ENCODE measurements at regions not wholly inside any gene's neighbourhood (a gene's known extent, or its start where the extent isn't known, plus 50 kb on each side); places are given as distances from the start of the nearest gene placed in this dataset.
A peak's percentile ranks its signal among the peaks of the same experiment; 100 is the strongest.

DNA sequence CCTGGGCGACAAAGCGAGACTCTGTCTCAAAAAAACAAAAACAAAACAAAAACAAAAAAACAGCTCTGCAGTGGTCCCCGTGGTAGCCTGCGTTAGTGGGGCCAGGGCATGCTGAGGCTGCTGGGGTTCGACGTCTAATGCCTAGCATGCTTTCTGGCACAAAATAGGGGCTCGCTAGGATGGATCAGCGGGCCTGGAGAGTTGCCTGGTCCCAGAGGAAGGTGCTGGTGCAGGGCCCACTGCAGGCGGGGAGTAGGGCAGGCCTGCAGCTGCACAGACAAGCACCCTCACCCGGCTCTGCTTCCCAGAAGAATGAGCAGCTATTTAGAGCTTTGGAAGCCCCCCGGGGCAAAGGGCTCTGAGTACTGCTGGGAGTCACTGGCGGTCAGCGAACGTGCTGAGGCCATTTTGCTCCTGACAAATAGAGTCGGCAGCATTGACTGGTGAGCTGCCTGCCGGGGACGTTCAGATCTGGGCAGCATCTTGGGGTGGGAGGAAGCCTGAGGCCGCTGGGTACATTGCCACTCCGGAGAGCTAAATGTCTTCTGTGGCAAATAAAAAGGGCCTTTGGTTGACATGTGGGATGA is 126.7 kb downstream of the OLFM1 start:
- intact Hi-C loops (cut with DNase I; ENCODE audit: low total_unique reads): no loop called here
- Histone ChIP-seq H3K4me1 (no peaks in the 10 kb centered on the region), H3K27me3 (no peaks in the 10 kb centered on the region), H3K4me3 (no peak overlapping the region), H3K9me3 (no peaks in the 10 kb centered on the region), H3K36me3 (ENCODE audit: low read depth, missing control alignments) (no peaks in the 10 kb centered on the region), H3K27ac (no peak overlapping the region)
- 77 to 89% methylated on average over 10 to 19 of the region's 19 CpGs for WGBS, 2 donors
- DNase-seq: no peak
- TF ChIP-seq, protein P1, sequence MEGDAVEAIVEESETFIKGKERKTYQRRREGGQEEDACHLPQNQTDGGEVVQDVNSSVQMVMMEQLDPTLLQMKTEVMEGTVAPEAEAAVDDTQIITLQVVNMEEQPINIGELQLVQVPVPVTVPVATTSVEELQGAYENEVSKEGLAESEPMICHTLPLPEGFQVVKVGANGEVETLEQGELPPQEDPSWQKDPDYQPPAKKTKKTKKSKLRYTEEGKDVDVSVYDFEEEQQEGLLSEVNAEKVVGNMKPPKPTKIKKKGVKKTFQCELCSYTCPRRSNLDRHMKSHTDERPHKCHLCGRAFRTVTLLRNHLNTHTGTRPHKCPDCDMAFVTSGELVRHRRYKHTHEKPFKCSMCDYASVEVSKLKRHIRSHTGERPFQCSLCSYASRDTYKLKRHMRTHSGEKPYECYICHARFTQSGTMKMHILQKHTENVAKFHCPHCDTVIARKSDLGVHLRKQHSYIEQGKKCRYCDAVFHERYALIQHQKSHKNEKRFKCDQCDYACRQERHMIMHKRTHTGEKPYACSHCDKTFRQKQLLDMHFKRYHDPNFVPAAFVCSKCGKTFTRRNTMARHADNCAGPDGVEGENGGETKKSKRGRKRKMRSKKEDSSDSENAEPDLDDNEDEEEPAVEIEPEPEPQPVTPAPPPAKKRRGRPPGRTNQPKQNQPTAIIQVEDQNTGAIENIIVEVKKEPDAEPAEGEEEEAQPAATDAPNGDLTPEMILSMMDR (IDR thresholded peaks at IDR 0.05): no peak
- TF ChIP-seq POLR2A (IDR thresholded peaks at IDR 0.05): no peak

DNA sequence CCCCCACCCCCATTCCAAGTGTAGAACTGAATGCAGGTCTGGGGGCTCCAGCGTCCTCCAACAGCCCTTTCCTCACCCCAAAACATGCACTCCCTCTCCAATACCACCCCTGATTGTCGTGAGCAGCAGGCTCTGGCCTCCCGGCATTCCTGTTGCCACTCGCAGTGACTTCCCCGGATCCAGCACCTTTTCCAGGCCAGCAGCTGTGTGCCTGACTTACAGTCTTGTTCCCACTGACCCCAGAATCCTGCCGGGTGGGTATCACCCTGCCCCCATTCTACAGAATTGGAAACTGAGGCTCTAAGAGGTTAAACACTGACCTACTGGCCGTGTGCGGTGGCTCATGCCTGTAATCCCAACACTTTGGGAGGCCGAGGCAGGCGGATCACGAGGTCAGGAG is 127.2 kb downstream of the OLFM1 start:
- Histone ChIP-seq H3K4me3 (no peak overlapping the region), H3K36me3 (ENCODE audit: low read depth, missing control alignments) (no peaks in the 10 kb centered on the region), H3K4me1 (no peaks in the 10 kb centered on the region), H3K9me3 (no peaks in the 10 kb centered on the region), H3K27me3 (no peaks in the 10 kb centered on the region), H3K27ac (no peak overlapping the region)
- intact Hi-C loops (cut with DNase I; ENCODE audit: low total_unique reads): no loop called here
- no peak for TF ChIP-seq POLR2A (IDR thresholded peaks at IDR 0.05)
- TF ChIP-seq, protein P1 (IDR thresholded peaks at IDR 0.05): no peak
- WGBS, 2 donors: 86 to 90% methylated on average over 11 of the region's 11 CpGs
- DNase-seq: no peak

- Histone ChIP-seq H3K4me3 (no peak overlapping the region), H3K27me3 (no peaks in the 10 kb centered on the region), H3K27ac (no peak overlapping the region), H3K4me1 (no peaks in the 10 kb centered on the region), H3K36me3 (ENCODE audit: low read depth, missing control alignments) (no peaks in the 10 kb centered on the region), H3K9me3 (no peaks in the 10 kb centered on the region)
- intact Hi-C loops (cut with DNase I; ENCODE audit: low total_unique reads): no loop called here
- peak; percentile 50 for DNase-seq
- 31 to 63% methylated on average over 6 to 14 of the region's 14 CpGs for WGBS, 2 donors
- TF ChIP-seq, protein P1 (IDR thresholded peaks at IDR 0.05): no peak
- no peak for TF ChIP-seq POLR2A (IDR thresholded peaks at IDR 0.05)
These were observed 128.2 kb downstream of the OLFM1 start for GRCh38 chr9:135215571-135216161.

DNA sequence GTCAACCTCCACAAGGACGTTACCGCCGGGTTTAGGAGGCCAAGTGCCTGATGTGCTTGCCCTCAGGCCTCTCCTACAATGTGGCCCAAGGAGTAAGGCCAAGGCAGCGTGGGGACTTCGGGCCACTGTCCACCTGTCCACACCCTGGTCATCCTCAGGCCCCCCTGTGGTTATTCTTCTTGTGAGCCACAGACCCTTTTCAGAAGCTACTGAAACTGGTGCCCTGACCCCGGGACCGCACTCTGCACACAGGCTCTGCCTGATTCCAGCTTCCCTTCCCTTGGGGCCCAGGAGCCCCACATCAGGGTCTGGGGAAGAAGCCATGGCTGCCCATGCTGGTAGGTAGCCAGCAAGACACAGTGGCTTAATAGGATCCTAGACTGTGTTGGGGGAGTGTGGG is 128.8 kb downstream of the OLFM1 start:
- no peaks in the 10 kb centered on the region for H3K9me3 ChIP-seq
- intact Hi-C loops (cut with DNase I; ENCODE audit: low total_unique reads): no loop called here
- TF ChIP-seq POLR2A (IDR thresholded peaks at IDR 0.05): no peak
- TF ChIP-seq, protein P1 (IDR thresholded peaks at IDR 0.05): no peak
- H3K4me1 ChIP-seq: no peaks in the 10 kb centered on the region
- H3K36me3 ChIP-seq (ENCODE audit: low read depth, missing control alignments): no peaks in the 10 kb centered on the region
- WGBS, 2 donors: 83 to 89% methylated on average over 6 to 7 of the region's 7 CpGs
- no peak for DNase-seq
- no peaks in the 10 kb centered on the region for H3K27me3 ChIP-seq
- no peak overlapping the region for H3K27ac ChIP-seq
- no peak overlapping the region for H3K4me3 ChIP-seq
